ENCODE measurements at regions not wholly inside any gene's neighbourhood (a gene's known extent, or its start where the extent isn't known, plus 50 kb on each side); places are given as distances from the start of the nearest gene placed in this dataset.

- Histone ChIP-seq H3K4me3 (ENCODE audit: low read depth, low read length, poor library complexity, severe bottlenecking) (no peak overlapping the region), H3K9me2 (ENCODE audit: low read depth, low read length) (no peaks in the 10 kb centered on the region), H3K9me3 (ENCODE audit: low read length) (no peaks in the 10 kb centered on the region), H4K20me1 (ENCODE audit: insufficient read depth, low read length) (no peaks in the 10 kb centered on the region), H2AFZ (ENCODE audit: low read length) (no peak overlapping the region), H3F3A (ENCODE audit: insufficient read depth, low read length) (no peaks in the 10 kb centered on the region), H3K36me3 (ENCODE audit: insufficient read depth, low read length) (no peaks in the 10 kb centered on the region), H3K9ac (ENCODE audit: low read length) (no peak overlapping the region), H3K27me3 (ENCODE audit: insufficient read depth, low read length) (no peaks in the 10 kb centered on the region), H3K79me2 (ENCODE audit: insufficient read depth, low read length) (no peaks in the 10 kb centered on the region), H3K27ac (ENCODE audit: low read depth, low read length, poor library complexity, severe bottlenecking) (no peak overlapping the region), H3K4me2 (ENCODE audit: low read length) (no peak overlapping the region), H3K4me1 (ENCODE audit: insufficient read depth, low read length, severe bottlenecking) (no peaks in the 10 kb centered on the region)
- TF ChIP-seq CTCF (IDR thresholded peaks at IDR 0.05; ENCODE audit: low read length) (no peak), EZH2 (IDR thresholded peaks at IDR 0.05; ENCODE audit: borderline replicate concordance, low read length) (no peak)
These were observed 655.2 kb downstream of the ANXA1 start for GRCh38 chr9:73806876-73807275.

- Histone ChIP-seq H3K9me3 (ENCODE audit: low read length) (no peaks in the 10 kb centered on the region), H3K27ac (ENCODE audit: low read depth, low read length, poor library complexity, severe bottlenecking) (no peak overlapping the region), H3K27me3 (ENCODE audit: insufficient read depth, low read length) (no peaks in the 10 kb centered on the region), H3F3A (ENCODE audit: insufficient read depth, low read length) (no peaks in the 10 kb centered on the region), H3K4me2 (ENCODE audit: low read length) (no peak overlapping the region), H3K36me3 (ENCODE audit: insufficient read depth, low read length) (no peaks in the 10 kb centered on the region), H2AFZ (ENCODE audit: low read length) (no peak overlapping the region), H3K79me2 (ENCODE audit: insufficient read depth, low read length) (no peaks in the 10 kb centered on the region), H4K20me1 (ENCODE audit: insufficient read depth, low read length) (no peaks in the 10 kb centered on the region), H3K4me1 (ENCODE audit: insufficient read depth, low read length, severe bottlenecking) (no peaks in the 10 kb centered on the region), H3K9ac (ENCODE audit: low read length) (no peak overlapping the region), H3K9me2 (ENCODE audit: low read depth, low read length) (no peaks in the 10 kb centered on the region), H3K4me3 (ENCODE audit: low read depth, low read length, poor library complexity, severe bottlenecking) (no peak overlapping the region)
- TF ChIP-seq EZH2 (IDR thresholded peaks at IDR 0.05; ENCODE audit: borderline replicate concordance, low read length), result no peak
- TF ChIP-seq CTCF (IDR thresholded peaks at IDR 0.05; ENCODE audit: low read length), result no peak
These were observed 656.3 kb downstream of the ANXA1 start for GRCh38 chr9:73807952-73808351.

GRCh38 chr9:73810585-73811215 is 659.0 kb downstream of the ANXA1 start:
- no peak overlapping the region for H3K9ac ChIP-seq (ENCODE audit: low read length)
- H2AFZ ChIP-seq (ENCODE audit: low read length), result no peak overlapping the region
- no peak overlapping the region for H3K27ac ChIP-seq (ENCODE audit: low read depth, low read length, poor library complexity, severe bottlenecking)
- H3F3A ChIP-seq (ENCODE audit: insufficient read depth, low read length), result no peaks in the 10 kb centered on the region
- no peaks in the 10 kb centered on the region for H4K20me1 ChIP-seq (ENCODE audit: insufficient read depth, low read length)
- H3K4me3 ChIP-seq (ENCODE audit: low read depth, low read length, poor library complexity, severe bottlenecking), result no peak overlapping the region
- H3K9me2 ChIP-seq (ENCODE audit: low read depth, low read length), result no peaks in the 10 kb centered on the region
- H3K27me3 ChIP-seq (ENCODE audit: insufficient read depth, low read length), result no peaks in the 10 kb centered on the region
- no peaks in the 10 kb centered on the region for H3K9me3 ChIP-seq (ENCODE audit: low read length)
- no peaks in the 10 kb centered on the region for H3K36me3 ChIP-seq (ENCODE audit: insufficient read depth, low read length)
- no peaks in the 10 kb centered on the region for H3K79me2 ChIP-seq (ENCODE audit: insufficient read depth, low read length)
- TF ChIP-seq CTCF (IDR thresholded peaks at IDR 0.05; ENCODE audit: low read length) (no peak), EZH2 (IDR thresholded peaks at IDR 0.05; ENCODE audit: borderline replicate concordance, low read length) (no peak)
- no peaks in the 10 kb centered on the region for H3K4me1 ChIP-seq (ENCODE audit: insufficient read depth, low read length, severe bottlenecking)
- H3K4me2 ChIP-seq (ENCODE audit: low read length), result no peak overlapping the region
